GM18873 (cell line): ENCODE measurements at regions not wholly inside any gene's neighbourhood (a gene's known extent, or its start where the extent isn't known, plus 50 kb on each side); places are given as distances from the start of the nearest gene placed in this dataset.

ENCODE experiments used
- ATAC-seq: cut with Tn5 transposase; IDR thresholded peaks from one replicate; pipeline ENCODE4 v1.9.1; 2021; ENCODE audit warnings: mild to moderate bottlenecking, moderate library complexity, moderate number of reproducible peaks; ENCODE audit not compliant: unreplicated experiment, low FRiP score

- no peak for ATAC-seq
Observed at GRCh38 chr18:61209801-61210200, 123.4 kb upstream of the CDH20 start.

- ATAC-seq, result no peak
Observed at GRCh38 chr18:61216051-61216450, 117.2 kb upstream of the CDH20 start.

DNA sequence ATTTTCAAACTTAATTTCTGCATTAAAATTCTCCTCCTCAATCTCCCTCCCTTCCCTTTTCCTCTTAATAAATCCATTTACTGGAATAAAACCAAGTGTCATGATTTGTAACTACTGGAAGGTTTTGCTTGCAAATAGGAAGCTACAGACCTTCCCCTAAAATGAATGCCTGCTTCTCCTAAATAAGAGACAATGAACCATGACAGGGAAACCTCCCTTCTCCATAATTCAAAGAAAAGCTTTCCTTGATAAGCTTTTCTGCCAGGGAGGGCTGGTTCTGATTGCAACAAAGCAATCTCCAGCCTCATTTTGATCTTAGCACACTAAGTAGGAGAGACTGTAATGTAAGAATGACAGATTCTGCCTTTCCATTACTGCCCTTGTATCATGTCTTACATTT, 111.0 kb upstream of the CDH20 start:
- no peak for ATAC-seq

DNA sequence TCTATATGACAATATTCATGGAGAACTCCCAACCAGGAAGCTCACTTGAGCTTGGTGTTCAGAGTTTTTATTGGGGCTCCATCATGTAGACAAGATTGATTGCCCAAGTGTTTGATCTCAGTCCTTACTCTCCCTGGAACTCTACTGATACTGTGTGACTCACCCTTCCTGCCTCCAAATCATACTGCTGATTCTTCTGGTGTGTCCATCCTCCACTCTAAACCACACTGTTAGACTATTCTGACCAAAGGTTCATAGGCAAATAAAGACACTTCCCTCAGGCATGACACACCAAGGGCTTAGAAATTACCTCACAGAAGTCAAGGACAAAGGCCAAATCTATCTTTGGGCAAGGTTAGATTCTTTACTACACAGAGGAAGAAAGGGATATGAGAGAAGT, 107.9 kb upstream of the CDH20 start:
- no peak for ATAC-seq

GRCh38 chr18:61236356-61237057, 96.7 kb upstream of the CDH20 start:
- no peak for ATAC-seq

DNA sequence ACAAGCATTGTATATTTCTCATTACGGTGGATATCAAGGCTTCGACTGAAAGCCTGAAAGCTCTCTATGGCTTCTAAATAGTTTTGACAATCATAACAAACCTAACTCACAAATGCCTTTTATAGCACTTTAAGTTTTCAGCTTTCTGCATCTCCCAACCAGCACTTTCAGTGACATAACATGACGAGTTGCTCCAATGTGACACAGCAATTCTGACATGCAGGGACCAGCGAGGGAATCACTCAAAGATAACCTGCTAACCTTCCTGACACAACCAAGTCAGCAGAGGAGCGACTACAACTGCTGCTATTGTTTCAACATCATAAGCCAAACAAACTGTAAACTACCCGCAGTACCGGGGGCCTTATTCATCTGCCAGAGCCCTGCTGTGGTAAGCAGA, 95.7 kb upstream of the CDH20 start:
- ATAC-seq, result no peak

GRCh38 chr18:61239051-61239450, 94.2 kb upstream of the CDH20 start:
- no peak for ATAC-seq

DNA sequence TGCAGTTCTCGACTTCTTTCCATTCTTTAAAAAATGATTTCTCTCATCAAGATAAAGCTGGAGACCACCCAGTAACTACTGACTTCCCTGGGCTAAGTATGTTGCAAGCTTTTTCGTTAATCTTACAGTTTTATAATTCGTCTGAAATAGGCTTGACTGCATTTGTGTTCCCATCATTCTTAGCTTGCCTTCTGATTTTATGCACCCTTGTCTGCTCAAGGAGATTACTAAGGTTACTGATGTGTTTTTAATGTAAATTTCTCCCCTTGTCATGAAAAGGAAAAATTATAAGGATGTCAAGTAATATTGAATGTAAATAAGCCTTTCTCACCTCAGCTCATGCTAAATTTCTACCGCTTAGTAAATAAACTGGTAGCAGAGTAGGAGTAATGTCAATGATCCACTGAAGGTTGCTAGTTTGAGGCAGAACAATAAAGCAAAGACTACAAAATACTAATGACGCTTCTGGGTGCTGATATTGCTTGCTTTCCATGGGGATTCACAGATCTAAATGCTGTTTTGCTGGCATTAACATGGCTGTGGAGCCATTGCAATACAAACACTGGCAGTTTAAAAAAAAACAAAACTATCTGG, 91.9 kb upstream of the CDH20 start:
- ATAC-seq, result no peak

GRCh38 chr18:61244632-61245031, 88.6 kb upstream of the CDH20 start:
- ATAC-seq, result no peak

- ATAC-seq, result no peak
Observed at GRCh38 chr18:61245276-61245675, 88.0 kb upstream of the CDH20 start.

DNA sequence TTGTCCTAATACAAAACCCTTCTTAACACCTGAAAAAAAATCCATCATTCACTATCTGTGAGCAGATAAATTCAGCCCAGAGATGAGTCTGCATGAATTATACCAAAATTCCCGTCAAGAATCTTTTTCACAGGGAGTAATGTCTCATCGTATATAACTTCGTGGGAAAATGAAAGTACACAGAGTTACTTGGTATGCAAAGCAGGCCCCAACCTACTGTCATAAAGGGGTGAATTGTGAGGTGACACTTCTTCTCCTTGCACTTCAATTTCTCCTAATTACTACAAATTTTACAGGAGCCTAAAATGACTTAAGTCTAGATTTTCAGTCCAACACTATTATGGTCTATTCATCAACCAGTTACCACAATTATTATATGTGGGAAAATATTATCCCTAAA, 84.6 kb upstream of the CDH20 start:
- no peak for ATAC-seq

DNA sequence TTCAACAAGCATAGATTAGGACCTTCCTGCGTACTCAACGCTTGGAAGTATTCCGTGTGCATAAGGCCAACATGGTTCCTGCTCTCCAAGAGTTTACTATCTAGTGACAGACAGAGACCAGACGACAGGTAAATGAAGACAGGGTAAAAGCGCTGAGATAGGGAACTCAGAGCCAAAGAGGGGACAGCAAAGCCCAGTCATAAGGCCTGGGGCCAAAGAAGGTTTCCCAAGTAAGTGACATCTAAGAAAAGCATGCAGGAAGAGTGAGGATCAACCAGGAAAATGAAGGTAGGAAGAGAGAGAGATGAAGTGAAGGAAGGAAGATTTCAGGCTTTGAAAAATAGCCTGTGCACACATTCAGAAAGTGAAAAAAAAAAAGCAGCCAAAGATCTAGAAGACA, 76.9 kb upstream of the CDH20 start:
- no peak for ATAC-seq

DNA sequence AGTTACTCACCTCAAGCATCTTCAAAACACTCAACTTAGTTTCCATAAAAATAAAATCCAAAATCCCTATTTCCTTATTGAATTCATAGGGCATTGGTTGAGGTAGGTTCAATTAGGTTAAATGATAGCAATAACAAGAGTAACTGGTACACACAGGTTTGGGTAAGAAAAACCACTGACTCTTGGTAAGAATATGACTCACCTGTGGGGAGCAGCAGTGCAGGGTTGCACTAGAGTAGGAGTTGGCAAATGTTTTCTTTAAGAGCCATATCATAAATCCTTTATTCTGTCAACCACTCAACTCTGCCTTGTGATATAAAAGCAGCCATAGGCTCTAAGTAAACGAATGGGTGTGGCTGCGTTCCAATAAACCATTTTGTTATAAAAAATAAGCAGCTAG, 71.4 kb upstream of the CDH20 start:
- no peak for ATAC-seq

DNA sequence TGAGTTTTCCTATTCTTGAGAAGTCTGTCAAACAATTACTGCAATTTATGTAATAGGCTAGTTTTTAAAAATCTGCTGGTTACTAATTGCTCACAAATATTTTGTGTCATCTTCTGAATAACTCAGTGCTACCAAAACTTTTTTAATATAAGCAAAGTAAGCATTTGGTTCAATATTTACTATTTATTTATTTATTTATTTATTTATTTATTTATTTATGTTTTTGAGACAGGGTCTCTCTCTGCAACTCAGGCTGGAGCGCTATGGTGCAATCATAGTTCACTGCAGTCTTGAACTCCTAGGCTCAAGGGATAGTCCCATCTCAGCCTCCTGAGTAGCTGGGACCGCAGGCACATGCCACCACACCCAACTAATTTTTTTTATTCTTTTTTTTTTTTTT, 60.4 kb upstream of the CDH20 start:
- no peak for ATAC-seq

DNA sequence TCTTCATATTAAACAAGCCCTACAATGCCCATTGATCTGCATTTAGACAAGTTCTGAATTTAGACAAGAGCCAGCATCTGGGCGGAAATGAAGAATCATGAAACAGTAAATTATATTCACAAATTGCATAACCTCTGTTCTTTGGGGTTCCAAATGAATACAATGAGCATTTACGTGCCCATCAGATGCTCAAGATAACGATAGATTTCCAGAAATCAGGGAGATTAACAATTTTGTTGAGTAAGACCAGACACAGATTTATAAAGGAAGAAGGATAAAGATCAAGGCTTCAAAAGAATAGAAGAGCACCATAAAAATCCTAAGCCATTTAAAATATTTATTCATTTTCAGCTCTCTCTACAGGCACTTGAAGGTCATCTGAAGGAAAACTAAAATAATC, 59.7 kb upstream of the CDH20 start:
- ATAC-seq, result no peak

DNA sequence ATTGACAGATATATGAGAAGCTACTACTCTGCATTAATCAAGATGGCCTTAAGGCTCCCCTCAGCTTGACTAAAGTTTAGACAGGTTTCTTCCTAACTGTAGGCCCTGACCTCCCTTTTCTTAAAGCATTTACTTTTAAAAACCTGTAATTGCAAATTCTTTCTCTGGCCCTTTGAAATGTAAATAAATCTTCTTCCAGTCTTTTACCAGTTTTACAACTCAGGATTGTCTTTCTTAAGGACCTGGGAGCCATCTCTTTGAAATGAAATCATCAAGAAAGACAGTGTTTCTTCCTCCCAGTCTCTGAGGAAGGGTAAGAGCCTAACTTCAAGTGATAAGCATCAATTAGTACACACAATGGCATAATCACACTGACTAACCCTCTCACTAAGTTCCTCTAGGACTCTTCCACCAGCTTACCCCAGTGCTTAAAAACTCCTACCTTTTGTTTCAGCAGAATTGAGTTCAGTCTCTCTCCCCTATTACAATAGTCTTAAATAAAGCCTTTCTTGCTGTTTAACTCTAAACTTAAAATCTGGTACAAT, 58.7 kb upstream of the CDH20 start:
- no peak for ATAC-seq

DNA sequence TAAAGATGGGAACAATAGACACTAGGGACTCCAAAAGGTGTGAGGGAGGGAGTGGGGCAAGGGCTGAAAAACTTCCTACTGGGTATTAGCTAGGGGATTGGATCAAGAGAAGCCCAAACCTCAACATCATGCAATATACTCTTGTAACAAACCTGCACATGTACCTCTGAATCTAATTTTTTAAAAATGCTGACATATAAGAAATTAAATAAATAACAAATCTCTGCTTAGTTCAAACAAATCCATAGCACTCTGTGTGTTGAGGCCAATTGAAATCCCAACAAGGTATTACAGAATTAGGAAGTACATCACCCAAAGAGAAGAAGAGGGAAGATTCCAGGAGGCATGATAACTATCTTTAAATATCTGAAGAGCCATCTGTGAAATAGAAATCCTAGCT, 55.4 kb upstream of the CDH20 start:
- no peak for ATAC-seq

GRCh38 chr18:61281431-61281830, 51.8 kb upstream of the CDH20 start:
- ATAC-seq, result no peak

DNA sequence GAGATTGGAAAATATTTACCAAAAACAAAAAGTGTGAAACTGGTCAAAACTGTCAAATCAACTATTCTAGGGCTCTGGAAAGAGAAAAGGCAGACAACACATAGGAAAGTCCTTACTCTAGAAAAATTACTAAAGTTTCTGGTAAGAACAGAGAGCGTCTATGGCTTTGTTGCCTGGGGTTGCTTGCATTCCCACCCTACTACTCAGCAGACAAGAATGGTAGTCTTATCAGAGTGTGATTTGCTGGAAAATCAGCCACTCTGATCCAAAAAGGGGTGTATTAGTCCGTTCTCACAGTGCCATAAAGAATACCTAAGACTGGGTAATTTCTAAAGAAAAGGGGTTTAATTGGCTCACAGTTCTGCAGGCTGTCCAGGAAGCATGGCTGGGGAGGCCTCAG, 50.3 kb upstream of the CDH20 start:
- ATAC-seq, result no peak
